ENCODE measurements at regions not wholly inside any gene's neighbourhood (a gene's known extent, or its start where the extent isn't known, plus 50 kb on each side); places are given as distances from the start of the nearest gene placed in this dataset.

GRCh38 chr3:72373139-72373538 lies 475.1 kb downstream of the SHQ1 start:
- Mint-ChIP-seq H3K36me3 (ENCODE audit: insufficient read depth) (peaks cover 5% of the 10 kb centered on the region), H3K27ac (ENCODE audit: low read depth) (no peak overlapping the region), H3K27me3 (no peaks in the 10 kb centered on the region), H3K9me3 (no peaks in the 10 kb centered on the region), H3K4me3 (no peak overlapping the region), H3K4me1 (peaks cover 11% of the 10 kb centered on the region)
- DNase-seq (ENCODE audit: low spot score in 2 of 2) (no peak), ATAC-seq (replicated peaks; ENCODE audit: extremely low read depth, poor library complexity, severe bottlenecking) (no peak)

GRCh38 chr3:72372161-72372560 lies 476.1 kb downstream of the SHQ1 start:
- no peak overlapping the region for H3K4me3 Mint-ChIP-seq
- peaks cover 11% of the 10 kb centered on the region for H3K4me1 Mint-ChIP-seq
- H3K27me3 Mint-ChIP-seq, result no peaks in the 10 kb centered on the region
- ATAC-seq (replicated peaks; ENCODE audit: extremely low read depth, poor library complexity, severe bottlenecking) (no peak), DNase-seq (ENCODE audit: low spot score in 2 of 2) (no peak)
- H3K9me3 Mint-ChIP-seq, result no peaks in the 10 kb centered on the region
- H3K36me3 Mint-ChIP-seq (ENCODE audit: insufficient read depth), result peaks cover 5% of the 10 kb centered on the region
- no peak overlapping the region for H3K27ac Mint-ChIP-seq (ENCODE audit: low read depth)

GRCh38 chr3:72371431-72371830 lies 476.8 kb downstream of the SHQ1 start:
- no peaks in the 10 kb centered on the region for H3K9me3 Mint-ChIP-seq
- no peaks in the 10 kb centered on the region for H3K27me3 Mint-ChIP-seq
- H3K27ac Mint-ChIP-seq (ENCODE audit: low read depth), result no peak overlapping the region

GRCh38 chr3:72370947-72371346 lies 477.3 kb downstream of the SHQ1 start:
- Mint-ChIP-seq H3K4me1 (peaks cover 10% of the 10 kb centered on the region), H3K36me3 (ENCODE audit: insufficient read depth) (peaks cover 2% of the 10 kb centered on the region), H3K4me3 (no peak overlapping the region)

More at GRCh38 chr3:72371431-72371830, 476.8 kb downstream of the SHQ1 start:
- DNase-seq (ENCODE audit: low spot score in 2 of 2) (no peak), ATAC-seq (replicated peaks; ENCODE audit: extremely low read depth, poor library complexity, severe bottlenecking) (no peak)
- Mint-ChIP-seq H3K4me1 (peaks cover 11% of the 10 kb centered on the region), H3K4me3 (no peak overlapping the region), H3K36me3 (ENCODE audit: insufficient read depth) (peaks cover 2% of the 10 kb centered on the region)

GRCh38 chr3:72369681-72370080 lies 478.6 kb downstream of the SHQ1 start:
- Mint-ChIP-seq H3K4me3 (no peak overlapping the region), H3K4me1 (peaks cover 6% of the 10 kb centered on the region), H3K27ac (ENCODE audit: low read depth) (no peak overlapping the region), H3K36me3 (ENCODE audit: insufficient read depth) (peaks cover 2% of the 10 kb centered on the region), H3K9me3 (no peaks in the 10 kb centered on the region), H3K27me3 (peaks cover 6% of the 10 kb centered on the region)
- DNase-seq (ENCODE audit: low spot score in 2 of 2), result no peak
- no peak for ATAC-seq (replicated peaks; ENCODE audit: extremely low read depth, poor library complexity, severe bottlenecking)

More at GRCh38 chr3:72370947-72371346, 477.3 kb downstream of the SHQ1 start:
- ATAC-seq (replicated peaks; ENCODE audit: extremely low read depth, poor library complexity, severe bottlenecking), result no peak
- DNase-seq (ENCODE audit: low spot score in 2 of 2), result no peak
- no peaks in the 10 kb centered on the region for H3K27me3 Mint-ChIP-seq
- no peak overlapping the region for H3K27ac Mint-ChIP-seq (ENCODE audit: low read depth)
- H3K9me3 Mint-ChIP-seq, result no peaks in the 10 kb centered on the region

- Mint-ChIP-seq H3K27ac (ENCODE audit: low read depth) (no peak overlapping the region), H3K9me3 (no peaks in the 10 kb centered on the region), H3K36me3 (ENCODE audit: insufficient read depth) (peaks cover under 1% of the 10 kb centered on the region), H3K27me3 (peaks cover 18% of the 10 kb centered on the region), H3K4me1 (peaks cover 6% of the 10 kb centered on the region), H3K4me3 (no peak overlapping the region)
- ATAC-seq (replicated peaks; ENCODE audit: extremely low read depth, poor library complexity, severe bottlenecking) (no peak), DNase-seq (ENCODE audit: low spot score in 2 of 2) (no peak)
Measured at GRCh38 chr3:72368331-72368975, 479.8 kb downstream of the SHQ1 start.

GRCh38 chr3:72361990-72362389 lies 486.3 kb downstream of the SHQ1 start:
- DNase-seq (ENCODE audit: low spot score in 2 of 2), result no peak
- no peaks in the 10 kb centered on the region for H3K4me1 Mint-ChIP-seq

GRCh38 chr3:72359743-72360142 lies 488.5 kb downstream of the SHQ1 start:
- no peak overlapping the region for H3K4me3 Mint-ChIP-seq
- DNase-seq (ENCODE audit: low spot score in 2 of 2) (no peak), ATAC-seq (replicated peaks; ENCODE audit: extremely low read depth, poor library complexity, severe bottlenecking) (no peak)
- H3K36me3 Mint-ChIP-seq (ENCODE audit: insufficient read depth), result no peaks in the 10 kb centered on the region
- H3K9me3 Mint-ChIP-seq, result no peaks in the 10 kb centered on the region
- H3K27me3 Mint-ChIP-seq, result peaks cover 59% of the 10 kb centered on the region
- H3K4me1 Mint-ChIP-seq, result no peaks in the 10 kb centered on the region
- H3K27ac Mint-ChIP-seq (ENCODE audit: low read depth), result no peak overlapping the region

More at GRCh38 chr3:72361990-72362389, 486.3 kb downstream of the SHQ1 start:
- Mint-ChIP-seq H3K27ac (ENCODE audit: low read depth) (no peak overlapping the region), H3K9me3 (no peaks in the 10 kb centered on the region), H3K27me3 (peaks cover 64% of the 10 kb centered on the region), H3K36me3 (ENCODE audit: insufficient read depth) (no peaks in the 10 kb centered on the region), H3K4me3 (no peak overlapping the region)
- no peak for ATAC-seq (replicated peaks; ENCODE audit: extremely low read depth, poor library complexity, severe bottlenecking)

- no peaks in the 10 kb centered on the region for H3K4me1 Mint-ChIP-seq
- H3K27me3 Mint-ChIP-seq, result peaks cover 39% of the 10 kb centered on the region
- no peak overlapping the region for H3K4me3 Mint-ChIP-seq
- H3K9me3 Mint-ChIP-seq, result no peaks in the 10 kb centered on the region
- no peak for DNase-seq (ENCODE audit: low spot score in 2 of 2)
- no peak for ATAC-seq (replicated peaks; ENCODE audit: extremely low read depth, poor library complexity, severe bottlenecking)
- H3K36me3 Mint-ChIP-seq (ENCODE audit: insufficient read depth), result no peaks in the 10 kb centered on the region
- no peak overlapping the region for H3K27ac Mint-ChIP-seq (ENCODE audit: low read depth)
Measured at GRCh38 chr3:72355168-72355567, 493.1 kb downstream of the SHQ1 start.

GRCh38 chr3:72354486-72354885 lies 493.8 kb downstream of the SHQ1 start:
- no peaks in the 10 kb centered on the region for H3K36me3 Mint-ChIP-seq (ENCODE audit: insufficient read depth)
- ATAC-seq (replicated peaks; ENCODE audit: extremely low read depth, poor library complexity, severe bottlenecking) (no peak), DNase-seq (ENCODE audit: low spot score in 2 of 2) (no peak)
- no peak overlapping the region for H3K27ac Mint-ChIP-seq (ENCODE audit: low read depth)
- no peaks in the 10 kb centered on the region for H3K4me1 Mint-ChIP-seq
- H3K9me3 Mint-ChIP-seq, result no peaks in the 10 kb centered on the region
- no peak overlapping the region for H3K4me3 Mint-ChIP-seq
- peaks cover 32% of the 10 kb centered on the region for H3K27me3 Mint-ChIP-seq

GRCh38 chr3:72353236-72354128 lies 494.8 kb downstream of the SHQ1 start:
- DNase-seq (ENCODE audit: low spot score in 2 of 2) (no peak), ATAC-seq (replicated peaks; ENCODE audit: extremely low read depth, poor library complexity, severe bottlenecking) (no peak)
- no peak overlapping the region for H3K27ac Mint-ChIP-seq (ENCODE audit: low read depth)

GRCh38 chr3:72352176-72352575 lies 496.1 kb downstream of the SHQ1 start:
- Mint-ChIP-seq H3K4me1 (no peaks in the 10 kb centered on the region), H3K4me3 (no peak overlapping the region), H3K27me3 (peaks cover 26% of the 10 kb centered on the region), H3K27ac (ENCODE audit: low read depth) (no peak overlapping the region), H3K9me3 (no peaks in the 10 kb centered on the region), H3K36me3 (ENCODE audit: insufficient read depth) (no peaks in the 10 kb centered on the region)
- no peak for DNase-seq (ENCODE audit: low spot score in 2 of 2)
- ATAC-seq (replicated peaks; ENCODE audit: extremely low read depth, poor library complexity, severe bottlenecking), result no peak

More at GRCh38 chr3:72353236-72354128, 494.8 kb downstream of the SHQ1 start:
- Mint-ChIP-seq H3K36me3 (ENCODE audit: insufficient read depth) (no peaks in the 10 kb centered on the region), H3K4me3 (no peak overlapping the region), H3K9me3 (no peaks in the 10 kb centered on the region), H3K4me1 (no peaks in the 10 kb centered on the region), H3K27me3 (peaks cover 26% of the 10 kb centered on the region)

GRCh38 chr3:72351536-72351935 lies 496.7 kb downstream of the SHQ1 start:
- H3K4me1 Mint-ChIP-seq, result no peaks in the 10 kb centered on the region
- H3K27me3 Mint-ChIP-seq, result peaks cover 26% of the 10 kb centered on the region
- H3K9me3 Mint-ChIP-seq, result no peaks in the 10 kb centered on the region
- DNase-seq (ENCODE audit: low spot score in 2 of 2), result no peak
- H3K4me3 Mint-ChIP-seq, result no peak overlapping the region
- ATAC-seq (replicated peaks; ENCODE audit: extremely low read depth, poor library complexity, severe bottlenecking), result no peak
- no peak overlapping the region for H3K27ac Mint-ChIP-seq (ENCODE audit: low read depth)
- H3K36me3 Mint-ChIP-seq (ENCODE audit: insufficient read depth), result no peaks in the 10 kb centered on the region

All from central memory CD8-positive, alpha-beta T cell (primary cell).